Fibroblast of villous mesenchyme (primary cell): ENCODE measurements at regions not wholly inside any gene's neighbourhood (a gene's known extent, or its start where the extent isn't known, plus 50 kb on each side); places are given as distances from the start of the nearest gene placed in this dataset.

Experiments used
- DNase-seq: peaks from one replicate; pipeline ENCODE4 v3.0.0-alpha.2; 2010; ENCODE audit warnings: low read depth
- H3K4me3 ChIP-seq: 2 replicates; pipeline ENCODE4 v1.5.1; 2011; ENCODE audit warnings: low read depth, mild to moderate bottlenecking, low read length
- CTCF ChIP-seq: IDR thresholded peaks from 2 replicates; pipeline ENCODE4 v1.5.1; 2012; ENCODE audit warnings: low read depth, mild to moderate bottlenecking, low read length; ENCODE audit not compliant: insufficient read depth

- H3K4me3 ChIP-seq, result no peak overlapping the region
- DNase-seq, result peak; percentile 20
- peak; percentile 43 for TF ChIP-seq CTCF
Observed at GRCh38 chr16:76653390-76654026, 376.3 kb downstream of the CNTNAP4 start.

GRCh38 chr16:76654088-76654820 is 377.1 kb downstream of the CNTNAP4 start:
- no peak overlapping the region for H3K4me3 ChIP-seq
- TF ChIP-seq CTCF, result no peak
- no peak for DNase-seq

GRCh38 chr16:76656994-76657393 is 379.8 kb downstream of the CNTNAP4 start:
- DNase-seq, result no peak
- no peak for TF ChIP-seq CTCF
- no peak overlapping the region for H3K4me3 ChIP-seq

- no peak overlapping the region for H3K4me3 ChIP-seq
Observed at GRCh38 chr16:76661691-76662235, 384.6 kb downstream of the CNTNAP4 start.

GRCh38 chr16:76665571-76666275 is 388.5 kb downstream of the CNTNAP4 start:
- no peak overlapping the region for H3K4me3 ChIP-seq
- no peak for DNase-seq
- TF ChIP-seq CTCF, result no peak

More at GRCh38 chr16:76661691-76662235, 384.6 kb downstream of the CNTNAP4 start:
- no peak for TF ChIP-seq CTCF
- DNase-seq, result no peak

- no peak for DNase-seq
- H3K4me3 ChIP-seq, result no peak overlapping the region
- no peak for TF ChIP-seq CTCF
Observed at GRCh38 chr16:76668207-76668725, 391.1 kb downstream of the CNTNAP4 start.
